ENCODE measurements at regions not wholly inside any gene's neighbourhood (a gene's known extent, or its start where the extent isn't known, plus 50 kb on each side); places are given as distances from the start of the nearest gene placed in this dataset.

GRCh38 chr12:84079626-84080025, 833.0 kb downstream of the SLC6A15 start:
- TF ChIP-seq, protein P1, sequence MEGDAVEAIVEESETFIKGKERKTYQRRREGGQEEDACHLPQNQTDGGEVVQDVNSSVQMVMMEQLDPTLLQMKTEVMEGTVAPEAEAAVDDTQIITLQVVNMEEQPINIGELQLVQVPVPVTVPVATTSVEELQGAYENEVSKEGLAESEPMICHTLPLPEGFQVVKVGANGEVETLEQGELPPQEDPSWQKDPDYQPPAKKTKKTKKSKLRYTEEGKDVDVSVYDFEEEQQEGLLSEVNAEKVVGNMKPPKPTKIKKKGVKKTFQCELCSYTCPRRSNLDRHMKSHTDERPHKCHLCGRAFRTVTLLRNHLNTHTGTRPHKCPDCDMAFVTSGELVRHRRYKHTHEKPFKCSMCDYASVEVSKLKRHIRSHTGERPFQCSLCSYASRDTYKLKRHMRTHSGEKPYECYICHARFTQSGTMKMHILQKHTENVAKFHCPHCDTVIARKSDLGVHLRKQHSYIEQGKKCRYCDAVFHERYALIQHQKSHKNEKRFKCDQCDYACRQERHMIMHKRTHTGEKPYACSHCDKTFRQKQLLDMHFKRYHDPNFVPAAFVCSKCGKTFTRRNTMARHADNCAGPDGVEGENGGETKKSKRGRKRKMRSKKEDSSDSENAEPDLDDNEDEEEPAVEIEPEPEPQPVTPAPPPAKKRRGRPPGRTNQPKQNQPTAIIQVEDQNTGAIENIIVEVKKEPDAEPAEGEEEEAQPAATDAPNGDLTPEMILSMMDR (IDR thresholded peaks at IDR 0.05), result no peak
- TF ChIP-seq EZH2 (IDR thresholded peaks at IDR 0.05; ENCODE audit: borderline replicate concordance, insufficient read depth, low read depth, low read length, poor library complexity, severe bottlenecking), result no peak

Measured in B cell (primary cell).